IPS-18c (cell line): ENCODE measurements at regions not wholly inside any gene's neighbourhood (a gene's known extent, or its start where the extent isn't known, plus 50 kb on each side); places are given as distances from the start of the nearest gene placed in this dataset.

Experiments
- H3K4me3 ChIP-seq: 2 replicates; pipeline ENCODE4 v1.7.0; 2013; ENCODE audit warnings: low read depth, mild to moderate bottlenecking, low read length, moderate library complexity; ENCODE audit not compliant: insufficient read depth
- H3K9me3 ChIP-seq: one replicate; pipeline ENCODE4 v1.6.1; 2013; ENCODE audit warnings: mild to moderate bottlenecking, low read length, moderate library complexity; ENCODE audit not compliant: control insufficient read depth, insufficient read depth

- Histone ChIP-seq H3K9me3 (peaks cover 3% of the 10 kb centered on the region), H3K4me3 (no peak overlapping the region)
Measured at GRCh38 chr2:217469203-217469810, 533.5 kb downstream of the TNS1 start.

GRCh38 chr2:217468042-217468830, 534.6 kb downstream of the TNS1 start:
- no peak overlapping the region for H3K4me3 ChIP-seq
- H3K9me3 ChIP-seq: peaks cover 3% of the 10 kb centered on the region

GRCh38 chr2:217467331-217467730, 535.5 kb downstream of the TNS1 start:
- Histone ChIP-seq H3K4me3 (no peak overlapping the region), H3K9me3 (peaks cover 3% of the 10 kb centered on the region)

GRCh38 chr2:217466805-217467204, 536.0 kb downstream of the TNS1 start:
- Histone ChIP-seq H3K4me3 (no peak overlapping the region), H3K9me3 (peaks cover 3% of the 10 kb centered on the region)

- Histone ChIP-seq H3K9me3 (peaks cover 3% of the 10 kb centered on the region), H3K4me3 (no peak overlapping the region)
Measured at GRCh38 chr2:217466104-217466503, 536.7 kb downstream of the TNS1 start.

- Histone ChIP-seq H3K9me3 (peaks cover 3% of the 10 kb centered on the region), H3K4me3 (no peak overlapping the region)
Measured at GRCh38 chr2:217465100-217465499, 537.7 kb downstream of the TNS1 start.

- H3K4me3 ChIP-seq: no peak overlapping the region
- peaks cover 3% of the 10 kb centered on the region for H3K9me3 ChIP-seq
Measured at GRCh38 chr2:217463402-217464075, 539.3 kb downstream of the TNS1 start.

- no peaks in the 10 kb centered on the region for H3K9me3 ChIP-seq
- H3K4me3 ChIP-seq: no peak overlapping the region
Measured at GRCh38 chr2:217462121-217462520, 540.7 kb downstream of the TNS1 start.

- H3K4me3 ChIP-seq: no peak overlapping the region
- no peaks in the 10 kb centered on the region for H3K9me3 ChIP-seq
Measured at GRCh38 chr2:217461674-217462073, 541.1 kb downstream of the TNS1 start.

GRCh38 chr2:217459680-217460405, 543.0 kb downstream of the TNS1 start:
- no peak overlapping the region for H3K4me3 ChIP-seq

GRCh38 chr2:217459016-217459415, 543.8 kb downstream of the TNS1 start:
- H3K9me3 ChIP-seq: no peaks in the 10 kb centered on the region
- H3K4me3 ChIP-seq: no peak overlapping the region

More at GRCh38 chr2:217459680-217460405, 543.0 kb downstream of the TNS1 start:
- no peaks in the 10 kb centered on the region for H3K9me3 ChIP-seq

GRCh38 chr2:217456016-217456415, 546.8 kb downstream of the TNS1 start:
- no peak overlapping the region for H3K4me3 ChIP-seq
- H3K9me3 ChIP-seq: no peaks in the 10 kb centered on the region

- no peak overlapping the region for H3K4me3 ChIP-seq
- H3K9me3 ChIP-seq: no peaks in the 10 kb centered on the region
Measured at GRCh38 chr2:217452928-217453327, 549.9 kb downstream of the TNS1 start.

- Histone ChIP-seq H3K4me3 (no peak overlapping the region), H3K9me3 (no peaks in the 10 kb centered on the region)
Measured at GRCh38 chr2:217451666-217452065, 551.1 kb downstream of the TNS1 start.

- no peak overlapping the region for H3K4me3 ChIP-seq
- H3K9me3 ChIP-seq: no peaks in the 10 kb centered on the region
Measured at GRCh38 chr2:217449444-217449843, 553.4 kb downstream of the TNS1 start.

GRCh38 chr2:217448860-217449259, 553.9 kb downstream of the TNS1 start:
- Histone ChIP-seq H3K4me3 (no peak overlapping the region), H3K9me3 (no peaks in the 10 kb centered on the region)

GRCh38 chr2:217445723-217446122, 557.1 kb downstream of the TNS1 start:
- Histone ChIP-seq H3K9me3 (no peaks in the 10 kb centered on the region), H3K4me3 (no peak overlapping the region)
